Sigmoid colon (tissue), 6 donors: ENCODE measurements at regions not wholly inside any gene's neighbourhood (a gene's known extent, or its start where the extent isn't known, plus 50 kb on each side); places are given as distances from the start of the nearest gene placed in this dataset.

Source experiments
- DNase-seq: peaks from one replicate; pipeline ENCODE4 v3.0.0-alpha.2; 2019
- H3K27ac ChIP-seq, 4 donors: fragments of 200-600 bp; sonication (generic); one replicate each; pipeline ENCODE4 v1.5.1; 2016 to 2019; ENCODE audit warnings: mild to moderate bottlenecking in 1 of 4
- H3K27me3 ChIP-seq, 3 donors: fragments of 200-600 bp; sonication (generic); one replicate each; pipeline ENCODE4 v1.5.1; 2019; ENCODE audit warnings: mild to moderate bottlenecking in 1 of 3
- H3K36me3 ChIP-seq, 4 donors: fragments of 200-600 bp; sonication (generic); one replicate each; pipeline ENCODE4 v1.5.1; 2016 to 2019
- H3K4me1 ChIP-seq, 4 donors: fragments of 200-600 bp; sonication (generic); one replicate each; pipeline ENCODE4 v1.5.1; 2017 to 2019
- H3K4me3 ChIP-seq, 4 donors: fragments of 200-600 bp; sonication (generic); one replicate each; pipeline ENCODE4 v1.5.1; 2017 to 2019; ENCODE audit warnings: mild to moderate bottlenecking in 2 of 4, moderate library complexity in 1 of 4
- H3K9me3 ChIP-seq, 4 donors: fragments of 200-600 bp in 3 of 4; sonication (generic) in 3 of 4; one replicate each; pipeline versions ENCODE4 v1.5.1 to v1.6.1; 2013 to 2019
- CTCF ChIP-seq, 4 experiments: fragments of 450-650 bp in 3 of 4; fragments of 200-600 bp in 1 of 4; IDR thresholded peaks; one replicate each; pipeline ENCODE4 v1.5.1; 2016 to 2019; ENCODE audit warnings: antibody characterized with exemption in 4 of 4, mild to moderate bottlenecking in 3 of 4, moderate library complexity in 2 of 4
- EP300 ChIP-seq, 4 donors: sonication (generic); formaldehyde crosslinking; IDR thresholded peaks; one replicate each; pipeline ENCODE4 v1.6.1; 2017; ENCODE audit warnings: antibody characterized with exemption in 4 of 4
- POLR2A ChIP-seq, 2 donors: fragments of 450-650 bp; IDR thresholded peaks; one replicate each; pipeline ENCODE4 v1.6.1; 2016; ENCODE audit warnings: antibody characterized with exemption in 2 of 2, mild to moderate bottlenecking in 2 of 2, moderate library complexity in 2 of 2
- POLR2AphosphoS5 ChIP-seq, 4 donors: sonication (generic); formaldehyde crosslinking; IDR thresholded peaks; one replicate each; pipeline ENCODE4 v1.6.1; 2017; ENCODE audit warnings: antibody characterized with exemption in 4 of 4
- WGBS, 2 donors: extraction: QIAGEN DNeasy Blood & Tissue Kit; methylation state at CpG; one replicate each; pipeline ENCODE4 v1.1.7; 2013; 5-methylcytosine and 5-hydroxymethylcytosine counted together
- intact Hi-C: fragments of 100-400 bp; cut with DNase I; formaldehyde crosslinking; loops from one replicate; pipeline ENCODE4 v1.15.1; 2023
- donor health status: healthy with polysubstance abuse.
- donor health status: healthy.

GRCh38 chr3:31240874-31241273 lies 291.9 kb upstream of the STT3B start:
- H3K9me3 ChIP-seq = no peaks in the 10 kb centered on the region
- H3K4me3 ChIP-seq = no peak overlapping the region
- WGBS, 2 donors = 34 to 63% methylated on average over 1 of the region's 1 CpG
- TF ChIP-seq EP300 (IDR thresholded peaks at IDR 0.05) (no peak), CTCF (IDR thresholded peaks at IDR 0.05) (no peak), POLR2AphosphoS5 (IDR thresholded peaks at IDR 0.05) (no peak), POLR2A (IDR thresholded peaks at IDR 0.05) (no peak)
- intact Hi-C loops = no loop called here
- H3K4me1 ChIP-seq = no peaks in the 10 kb centered on the region
- H3K36me3 ChIP-seq = no peaks in the 10 kb centered on the region
- no peaks in the 10 kb centered on the region for H3K27me3 ChIP-seq
- no peak overlapping the region for H3K27ac ChIP-seq
- DNase-seq = no peak

GRCh38 chr3:31241533-31241932 lies 291.2 kb upstream of the STT3B start:
- intact Hi-C loops = no loop called here
- no peaks in the 10 kb centered on the region for H3K9me3 ChIP-seq

GRCh38 chr3:31242026-31242960 lies 290.4 kb upstream of the STT3B start:
- Histone ChIP-seq H3K9me3 (no peaks in the 10 kb centered on the region), H3K27me3 (no peaks in the 10 kb centered on the region), H3K27ac (no peak overlapping the region), H3K36me3 (no peaks in the 10 kb centered on the region), H3K4me3 (no peak overlapping the region), H3K4me1 (no peaks in the 10 kb centered on the region)
- DNase-seq = no peak
- intact Hi-C loops = no loop called here
- WGBS, 2 donors = 85 to 88% methylated on average over 3 of the region's 3 CpGs
- TF ChIP-seq EP300 (IDR thresholded peaks at IDR 0.05) (no peak), POLR2A (IDR thresholded peaks at IDR 0.05) (no peak), POLR2AphosphoS5 (IDR thresholded peaks at IDR 0.05) (no peak), CTCF (IDR thresholded peaks at IDR 0.05) (no peak)

More at GRCh38 chr3:31241533-31241932, 291.2 kb upstream of the STT3B start:
- Histone ChIP-seq H3K27ac (no peak overlapping the region), H3K4me1 (no peaks in the 10 kb centered on the region), H3K36me3 (no peaks in the 10 kb centered on the region), H3K27me3 (no peaks in the 10 kb centered on the region), H3K4me3 (no peak overlapping the region)
- WGBS, 2 donors = 90 to 93% methylated on average over 3 of the region's 3 CpGs
- TF ChIP-seq EP300 (IDR thresholded peaks at IDR 0.05) (no peak), POLR2A (IDR thresholded peaks at IDR 0.05) (no peak), POLR2AphosphoS5 (IDR thresholded peaks at IDR 0.05) (no peak), CTCF (IDR thresholded peaks at IDR 0.05) (no peak)
- no peak for DNase-seq

- H3K4me3 ChIP-seq = no peak overlapping the region
- WGBS, 2 donors = 82 to 94% methylated on average over 6 of the region's 6 CpGs
These were observed 287.6 kb upstream of the STT3B start for GRCh38 chr3:31244929-31245817.

More at GRCh38 chr3:31244929-31245817, 287.6 kb upstream of the STT3B start:
- DNase-seq = no peak
- H3K27me3 ChIP-seq = no peaks in the 10 kb centered on the region
- H3K9me3 ChIP-seq = no peaks in the 10 kb centered on the region
- H3K4me1 ChIP-seq = no peaks in the 10 kb centered on the region
- intact Hi-C loops = no loop called here
- H3K27ac ChIP-seq = no peak overlapping the region
- TF ChIP-seq CTCF (IDR thresholded peaks at IDR 0.05) = no peak
- no peak for TF ChIP-seq POLR2AphosphoS5 (IDR thresholded peaks at IDR 0.05)
- H3K36me3 ChIP-seq = no peaks in the 10 kb centered on the region
